Stomach (tissue), 4 donors: ENCODE measurements at regions not wholly inside any gene's neighbourhood (a gene's known extent, or its start where the extent isn't known, plus 50 kb on each side); places are given as distances from the start of the nearest gene placed in this dataset.

Source experiments
- POLR2A ChIP-seq, 4 donors: fragments of 450-650 bp; IDR thresholded peaks; one replicate each; pipeline ENCODE4 v1.6.1; 2016; ENCODE audit warnings: antibody characterized with exemption in 4 of 4, control low read depth in 2 of 4, mild to moderate bottlenecking in 1 of 4, moderate library complexity in 1 of 4
- TF ChIP-seq, protein P1 (sequence below), 7 experiments: fragments of 450-650 bp in 4 of 7; fragments of 200-600 bp in 3 of 7; sonication (generic) in 3 of 7; IDR thresholded peaks; one replicate each; pipeline ENCODE4 v1.5.1; 2016 to 2019; ENCODE audit warnings: antibody characterized with exemption in 7 of 7, control low read depth in 2 of 7, mild to moderate bottlenecking in 1 of 7

- TF ChIP-seq, protein P1, sequence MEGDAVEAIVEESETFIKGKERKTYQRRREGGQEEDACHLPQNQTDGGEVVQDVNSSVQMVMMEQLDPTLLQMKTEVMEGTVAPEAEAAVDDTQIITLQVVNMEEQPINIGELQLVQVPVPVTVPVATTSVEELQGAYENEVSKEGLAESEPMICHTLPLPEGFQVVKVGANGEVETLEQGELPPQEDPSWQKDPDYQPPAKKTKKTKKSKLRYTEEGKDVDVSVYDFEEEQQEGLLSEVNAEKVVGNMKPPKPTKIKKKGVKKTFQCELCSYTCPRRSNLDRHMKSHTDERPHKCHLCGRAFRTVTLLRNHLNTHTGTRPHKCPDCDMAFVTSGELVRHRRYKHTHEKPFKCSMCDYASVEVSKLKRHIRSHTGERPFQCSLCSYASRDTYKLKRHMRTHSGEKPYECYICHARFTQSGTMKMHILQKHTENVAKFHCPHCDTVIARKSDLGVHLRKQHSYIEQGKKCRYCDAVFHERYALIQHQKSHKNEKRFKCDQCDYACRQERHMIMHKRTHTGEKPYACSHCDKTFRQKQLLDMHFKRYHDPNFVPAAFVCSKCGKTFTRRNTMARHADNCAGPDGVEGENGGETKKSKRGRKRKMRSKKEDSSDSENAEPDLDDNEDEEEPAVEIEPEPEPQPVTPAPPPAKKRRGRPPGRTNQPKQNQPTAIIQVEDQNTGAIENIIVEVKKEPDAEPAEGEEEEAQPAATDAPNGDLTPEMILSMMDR (IDR thresholded peaks at IDR 0.05) = no peak
- no peak for TF ChIP-seq POLR2A (IDR thresholded peaks at IDR 0.05)
Observed at GRCh38 chr5:52202256-52202655, 585.5 kb upstream of the ITGA1 start.
